Upper lobe of right lung (tissue), 1 donor: ENCODE measurements at regions not wholly inside any gene's neighbourhood (a gene's known extent, or its start where the extent isn't known, plus 50 kb on each side); places are given as distances from the start of the nearest gene placed in this dataset.

Experiments used
- ATAC-seq: fragments of 200-7000 bp; cut with Tn5 transposase; one replicate; pipeline ENCODE4 v1.9.1; 2020; ENCODE audit warnings: mild to moderate bottlenecking, moderate library complexity
- DNase-seq: peaks from one replicate; pipeline ENCODE4 v3.0.0-alpha.2; 2020
- H3K27ac ChIP-seq: fragments of 200-600 bp; one replicate; pipeline ENCODE4 v1.8.0; 2022
- H3K27me3 ChIP-seq: fragments of 200-600 bp; one replicate; pipeline ENCODE4 v1.8.0; 2022; ENCODE audit warnings: mild to moderate bottlenecking
- H3K36me3 ChIP-seq: fragments of 200-600 bp; one replicate; pipeline ENCODE4 v1.8.0; 2022
- H3K4me1 ChIP-seq: fragments of 200-600 bp; one replicate; pipeline ENCODE4 v1.8.0; 2022
- H3K4me3 ChIP-seq: fragments of 200-600 bp; one replicate; pipeline ENCODE4 v1.8.0; 2022; ENCODE audit warnings: mild to moderate bottlenecking
- H3K9me3 ChIP-seq: fragments of 200-600 bp; one replicate; pipeline ENCODE4 v1.8.0; 2022
- CTCF ChIP-seq: fragments of 200-600 bp; IDR thresholded peaks from one replicate; pipeline ENCODE4 v1.8.0; 2022; ENCODE audit warnings: antibody characterized with exemption
- intact Hi-C: fragments of 100-400 bp; cut with DNase I; formaldehyde crosslinking; loops from one replicate; pipeline ENCODE4 v1.11.0; 2022
- donor health status: DM: no; HTN: yes; CAD: no; lungs with severe emphysema.

GRCh38 chr17:74082886-74083285 lies 120.6 kb upstream of the RPL38 start:
- intact Hi-C loops = no loop called here
- no peaks in the 10 kb centered on the region for H3K9me3 ChIP-seq
- H3K4me1 ChIP-seq = no peaks in the 10 kb centered on the region
- H3K27ac ChIP-seq = no peak overlapping the region
- H3K27me3 ChIP-seq = peaks cover 19% of the 10 kb centered on the region
- ATAC-seq = no peak
- H3K4me3 ChIP-seq = no peak overlapping the region
- no peak for TF ChIP-seq CTCF
- no peaks in the 10 kb centered on the region for H3K36me3 ChIP-seq
- DNase-seq = no peak

- TF ChIP-seq CTCF = no peak
- intact Hi-C loops = no loop called here
- DNase-seq (no peak), ATAC-seq (no peak)
- no peak overlapping the region for H3K27ac ChIP-seq
- no peaks in the 10 kb centered on the region for H3K9me3 ChIP-seq
- no peaks in the 10 kb centered on the region for H3K4me1 ChIP-seq
- H3K4me3 ChIP-seq = no peak overlapping the region
- H3K27me3 ChIP-seq = peaks cover 19% of the 10 kb centered on the region
- H3K36me3 ChIP-seq = no peaks in the 10 kb centered on the region
Observed at GRCh38 chr17:74083321-74083720, 120.2 kb upstream of the RPL38 start.

GRCh38 chr17:74085434-74085833 lies 118.0 kb upstream of the RPL38 start:
- no peak overlapping the region for H3K27ac ChIP-seq
- DNase-seq = no peak
- no peaks in the 10 kb centered on the region for H3K36me3 ChIP-seq
- no peaks in the 10 kb centered on the region for H3K9me3 ChIP-seq
- H3K27me3 ChIP-seq = peaks cover 19% of the 10 kb centered on the region
- no peak overlapping the region for H3K4me3 ChIP-seq
- intact Hi-C loops = no loop called here
- no peaks in the 10 kb centered on the region for H3K4me1 ChIP-seq
- ATAC-seq = no peak
- TF ChIP-seq CTCF = peak; percentile 5

GRCh38 chr17:74087002-74087585 lies 116.4 kb upstream of the RPL38 start:
- no peaks in the 10 kb centered on the region for H3K36me3 ChIP-seq
- no peak for TF ChIP-seq CTCF
- peaks cover 14% of the 10 kb centered on the region for H3K27me3 ChIP-seq
- DNase-seq = no peak
- no peaks in the 10 kb centered on the region for H3K9me3 ChIP-seq
- H3K4me3 ChIP-seq = no peak overlapping the region
- no peak overlapping the region for H3K27ac ChIP-seq
- no peak for ATAC-seq
- H3K4me1 ChIP-seq = no peaks in the 10 kb centered on the region
- intact Hi-C loops = no loop called here

- no peak overlapping the region for H3K27ac ChIP-seq
- intact Hi-C loops = no loop called here
- ATAC-seq (no peak), DNase-seq (no peak)
- no peak for TF ChIP-seq CTCF
- H3K9me3 ChIP-seq = no peaks in the 10 kb centered on the region
- H3K36me3 ChIP-seq = no peaks in the 10 kb centered on the region
- no peak overlapping the region for H3K4me3 ChIP-seq
- no peaks in the 10 kb centered on the region for H3K4me1 ChIP-seq
- peaks cover 3% of the 10 kb centered on the region for H3K27me3 ChIP-seq
Observed at GRCh38 chr17:74088285-74088933, 115.1 kb upstream of the RPL38 start.

GRCh38 chr17:74088934-74089329 lies 114.5 kb upstream of the RPL38 start:
- no peaks in the 10 kb centered on the region for H3K27me3 ChIP-seq
- H3K36me3 ChIP-seq = no peaks in the 10 kb centered on the region
- no peaks in the 10 kb centered on the region for H3K9me3 ChIP-seq
- peak; percentile 32 for ATAC-seq
- no peak overlapping the region for H3K27ac ChIP-seq
- TF ChIP-seq CTCF = no peak
- H3K4me3 ChIP-seq = no peak overlapping the region
- intact Hi-C loops = no loop called here
- DNase-seq = no peak
- no peaks in the 10 kb centered on the region for H3K4me1 ChIP-seq
